ENCODE measurements at regions not wholly inside any gene's neighbourhood (a gene's known extent, or its start where the extent isn't known, plus 50 kb on each side); places are given as distances from the start of the nearest gene placed in this dataset.
"Not testable (repeated sequence)": the region's sequence is repeated elsewhere in the genome, so short reads cannot be mapped to it uniquely, and the experiment has no call there.

DNA sequence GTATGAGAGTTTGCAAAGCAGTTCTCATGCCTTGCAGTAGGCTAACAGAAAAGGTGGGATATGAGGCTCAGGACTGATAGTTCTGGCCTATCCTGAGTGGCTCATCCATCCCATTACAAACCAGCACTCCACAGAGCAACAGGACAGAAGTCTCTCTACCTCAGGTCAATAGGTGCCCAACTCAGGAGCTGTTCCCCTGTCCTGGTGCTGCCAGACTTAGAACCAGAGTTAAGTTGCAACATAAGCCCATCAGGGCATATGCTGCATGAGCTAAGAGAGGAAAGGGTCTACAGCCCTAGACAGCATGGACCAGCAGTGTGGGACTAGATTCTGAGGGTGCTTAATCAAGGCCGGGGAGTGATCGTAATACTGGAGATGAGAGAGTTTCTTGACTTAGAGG is 104.8 kb upstream of the ECI2 start:
- WGBS (ENCODE audit: insufficient coverage) = 100% methylated on average over 1 of the region's 2 CpGs
- CTCF ChIA-PET = no interaction called here
- Histone ChIP-seq H3K27ac (ENCODE audit: insufficient read depth in 1 of 2, low read depth in 1 of 2, low read length in 2 of 2, poor library complexity in 1 of 2, severe bottlenecking in 2 of 2) (no peak overlapping the region), H3K4me1 (ENCODE audit: control extremely low read depth in 1 of 4, control insufficient read depth in 4 of 4, insufficient read depth in 4 of 4, low read length in 3 of 4) (no peaks in the 10 kb centered on the region), H3K27me3 (replicated peaks in 2 of 5; ENCODE audit: control insufficient read depth in 4 of 5, insufficient read depth in 5 of 5, low read length in 4 of 5) (no peaks in the 10 kb centered on the region), H3K9me3 (ENCODE audit: control extremely low read depth in 1 of 5, control insufficient read depth in 4 of 5, insufficient read depth in 2 of 5, low read depth in 1 of 5, low read length in 4 of 5) (peaks cover 0 to 7% (median 5%) of the 10 kb centered on the region in 5 experiments), H3K36me3 (ENCODE audit: control insufficient read depth in 4 of 4, insufficient read depth in 4 of 4, low read length in 3 of 4) (no peaks in the 10 kb centered on the region), H3K4me3 (ENCODE audit: control insufficient read depth in 1 of 7, extremely low read depth in 1 of 7, insufficient read depth in 4 of 7, low read depth in 2 of 7, low read length in 6 of 7) (no peak overlapping the region)
- DNase-seq = no peak
- POLR2A ChIA-PET = no interaction called here

DNA sequence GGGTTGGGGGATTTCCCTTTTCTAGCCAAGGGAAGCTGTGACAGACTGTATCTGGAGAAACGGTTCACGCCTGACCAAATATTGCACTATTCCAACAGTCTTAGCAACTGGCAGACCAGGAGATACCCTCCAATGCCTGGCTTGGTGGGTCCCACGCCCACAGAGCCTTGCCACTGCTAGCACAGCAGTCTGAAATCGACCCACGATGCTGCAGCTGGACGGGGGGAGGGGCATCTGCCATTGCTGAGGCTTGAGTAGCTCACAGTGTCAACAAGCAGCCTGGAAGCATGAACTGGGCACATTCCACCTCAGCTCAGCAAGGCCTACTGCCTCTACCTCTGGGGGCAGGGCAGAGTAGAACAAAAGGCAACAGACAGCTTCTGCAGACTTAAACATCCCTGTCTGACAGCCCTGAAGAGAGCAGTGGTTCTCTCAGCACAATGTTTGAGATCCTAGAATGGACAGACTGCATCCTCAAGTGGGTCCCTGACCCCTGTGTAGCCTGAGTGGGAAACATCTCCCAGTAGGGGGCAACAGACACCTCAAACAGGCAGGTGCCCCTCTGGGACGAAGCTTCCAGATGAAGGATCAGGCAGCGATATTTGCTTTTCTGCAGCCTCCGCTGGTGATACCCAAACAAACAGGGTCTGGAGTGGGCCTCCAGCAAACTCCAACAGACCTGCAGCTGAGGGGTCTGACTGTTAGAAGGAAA is 89.9 kb upstream of the ECI2 start:
- Histone ChIP-seq H3K4me3 (ENCODE audit: control insufficient read depth in 1 of 7, extremely low read depth in 1 of 7, insufficient read depth in 4 of 7, low read depth in 2 of 7, low read length in 6 of 7) (no peak overlapping the region), H3K36me3 (ENCODE audit: control insufficient read depth in 4 of 4, insufficient read depth in 4 of 4, low read length in 3 of 4) (no peaks in the 10 kb centered on the region), H3K27ac (ENCODE audit: insufficient read depth in 1 of 2, low read depth in 1 of 2, low read length in 2 of 2, poor library complexity in 1 of 2, severe bottlenecking in 2 of 2) (no peak overlapping the region), H3K27me3 (replicated peaks in 2 of 5; ENCODE audit: control insufficient read depth in 4 of 5, insufficient read depth in 5 of 5, low read length in 4 of 5) (no peaks in the 10 kb centered on the region), H3K4me1 (ENCODE audit: control extremely low read depth in 1 of 4, control insufficient read depth in 4 of 4, insufficient read depth in 4 of 4, low read length in 3 of 4) (no peaks in the 10 kb centered on the region), H3K9me3 (ENCODE audit: control extremely low read depth in 1 of 5, control insufficient read depth in 4 of 5, insufficient read depth in 2 of 5, low read depth in 1 of 5, low read length in 4 of 5) (no peaks in the 10 kb centered on the region)
- WGBS (ENCODE audit: insufficient coverage) = 72% methylated on average over 6 of the region's 9 CpGs
- CTCF ChIA-PET = interaction anchor here (0.9 to 1.1 kb wide), 2 partner anchors 15 to 55 kb away, joined by 3 read pairs; no protein-coding TSS in a partner anchor
- POLR2A ChIA-PET = no interaction called here
- peak in 2 of 3 donors; percentile 33 to 61 for DNase-seq

DNA sequence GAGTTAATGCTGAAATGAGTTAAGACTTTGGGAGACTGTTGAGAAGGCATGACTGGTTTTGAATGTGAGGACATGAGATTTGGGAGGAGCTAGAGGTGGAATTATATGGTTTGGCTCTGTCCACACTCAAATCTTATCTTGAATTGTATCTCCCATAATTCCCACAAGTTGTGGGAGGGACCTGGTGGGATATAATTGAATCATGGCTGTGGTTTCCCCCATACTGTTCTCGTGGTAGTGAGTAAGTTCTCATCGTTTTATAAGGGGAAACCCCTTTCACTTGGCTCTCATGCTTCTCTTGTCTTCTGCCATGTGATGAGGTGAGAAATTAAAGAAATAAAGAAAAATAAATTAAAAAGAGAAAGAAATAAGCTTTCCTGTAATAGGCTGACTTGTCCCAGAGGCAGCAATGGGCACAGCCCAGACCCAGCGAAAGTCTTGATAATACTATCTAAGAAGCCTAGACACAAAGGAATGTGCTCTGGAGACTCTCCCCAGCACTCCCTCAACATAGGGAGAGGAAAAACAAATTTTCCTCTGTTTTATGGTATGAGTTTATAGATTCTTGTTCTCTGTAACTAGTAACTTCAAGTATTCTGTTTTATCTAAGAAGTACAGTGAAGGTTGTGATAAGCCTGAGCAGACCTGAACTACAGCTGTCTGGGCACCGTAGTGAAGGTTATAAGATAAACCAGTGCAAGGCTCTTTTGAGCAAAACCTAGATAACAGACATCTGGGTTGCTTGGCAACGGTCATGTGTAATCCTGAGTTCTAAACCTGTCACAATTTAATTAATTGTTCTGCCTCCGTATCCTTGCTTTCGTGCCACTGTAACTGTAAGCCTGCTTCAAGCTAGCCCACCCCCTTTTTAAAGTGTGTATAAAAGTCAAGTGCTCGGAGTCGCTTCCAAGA is 88.9 kb upstream of the ECI2 start:
- H3K4me1 ChIP-seq (ENCODE audit: control extremely low read depth in 1 of 4, control insufficient read depth in 4 of 4, insufficient read depth in 4 of 4, low read length in 3 of 4) = no peaks in the 10 kb centered on the region
- no peak overlapping the region for H3K27ac ChIP-seq (ENCODE audit: insufficient read depth in 1 of 2, low read depth in 1 of 2, low read length in 2 of 2, poor library complexity in 1 of 2, severe bottlenecking in 2 of 2)
- H3K9me3 ChIP-seq (ENCODE audit: control extremely low read depth in 1 of 5, control insufficient read depth in 4 of 5, insufficient read depth in 2 of 5, low read depth in 1 of 5, low read length in 4 of 5) = peaks cover 0 to 2% (median 0%) of the 10 kb centered on the region in 5 experiments
- ChIA-PET POLR2A (no interaction called here), CTCF (interaction anchor here (0.9 to 1.1 kb wide), 2 partner anchors 14 to 56 kb away, joined by 3 read pairs; no protein-coding TSS in a partner anchor)
- DNase-seq = peak in 2 of 3 donors; percentile 24 to 66
- no peak overlapping the region for H3K4me3 ChIP-seq (ENCODE audit: control insufficient read depth in 1 of 7, extremely low read depth in 1 of 7, insufficient read depth in 4 of 7, low read depth in 2 of 7, low read length in 6 of 7)
- H3K27me3 ChIP-seq (replicated peaks in 2 of 5; ENCODE audit: control insufficient read depth in 4 of 5, insufficient read depth in 5 of 5, low read length in 4 of 5) = no peaks in the 10 kb centered on the region
- WGBS (ENCODE audit: insufficient coverage) = 71% methylated on average over 6 of the region's 9 CpGs
- no peaks in the 10 kb centered on the region for H3K36me3 ChIP-seq (ENCODE audit: control insufficient read depth in 4 of 4, insufficient read depth in 4 of 4, low read length in 3 of 4)

GRCh38 chr6:4220558-4220957 is 85.2 kb upstream of the ECI2 start:
- CTCF ChIA-PET = no interaction called here
- no CpG with 5 or more reads among the region's 1 CpG for WGBS (ENCODE audit: insufficient coverage)

DNA sequence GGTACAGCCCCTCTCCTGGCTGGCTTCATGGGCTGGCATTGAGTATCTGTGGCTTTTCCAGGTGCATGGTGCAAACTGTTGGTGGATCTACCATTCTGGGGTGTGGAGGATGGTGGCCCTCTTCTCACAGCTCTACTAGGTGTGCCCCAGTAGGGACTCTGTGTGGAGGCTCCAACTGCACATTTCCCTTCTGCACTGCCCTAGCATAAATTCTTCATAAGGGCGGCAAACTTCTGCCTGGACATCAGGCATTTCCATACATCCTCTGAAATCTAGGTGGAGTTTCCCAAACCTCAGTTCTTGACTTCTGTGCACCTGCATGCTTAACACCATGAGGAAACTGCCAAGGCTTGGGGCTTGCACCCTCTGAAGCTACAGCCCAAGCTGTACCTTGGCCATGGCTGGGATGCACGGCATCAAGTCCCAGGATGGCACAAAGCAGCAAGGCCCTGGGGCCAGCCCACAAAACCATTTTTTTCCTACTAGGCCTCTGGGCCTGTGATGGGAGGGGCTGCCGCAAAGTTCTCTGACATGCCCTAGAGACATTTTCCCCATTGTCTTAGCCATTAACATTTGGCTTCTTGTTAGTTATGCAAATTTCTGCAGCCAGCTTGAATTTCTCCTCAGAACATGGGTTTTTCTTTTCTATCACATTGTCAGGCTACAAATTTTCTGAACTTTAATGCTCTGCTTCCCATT is 83.4 kb upstream of the ECI2 start:
- 100% methylated on average over 2 of the region's 3 CpGs for WGBS (ENCODE audit: insufficient coverage)
- H3K9me3 ChIP-seq (ENCODE audit: control extremely low read depth in 1 of 5, control insufficient read depth in 4 of 5, insufficient read depth in 2 of 5, low read depth in 1 of 5, low read length in 4 of 5); DNase-seq; H3K27me3 ChIP-seq (replicated peaks in 2 of 5; ENCODE audit: control insufficient read depth in 4 of 5, insufficient read depth in 5 of 5, low read length in 4 of 5); H3K27ac ChIP-seq (ENCODE audit: insufficient read depth in 1 of 2, low read depth in 1 of 2, low read length in 2 of 2, poor library complexity in 1 of 2, severe bottlenecking in 2 of 2); H3K4me1 ChIP-seq (ENCODE audit: control extremely low read depth in 1 of 4, control insufficient read depth in 4 of 4, insufficient read depth in 4 of 4, low read length in 3 of 4); H3K4me3 ChIP-seq (ENCODE audit: control insufficient read depth in 1 of 7, extremely low read depth in 1 of 7, insufficient read depth in 4 of 7, low read depth in 2 of 7, low read length in 6 of 7); POLR2A ChIA-PET; H3K36me3 ChIP-seq (ENCODE audit: control insufficient read depth in 4 of 4, insufficient read depth in 4 of 4, low read length in 3 of 4); CTCF ChIA-PET: not testable (repeated sequence)

More at GRCh38 chr6:4220558-4220957, 85.2 kb upstream of the ECI2 start:
- H3K9me3 ChIP-seq (ENCODE audit: control extremely low read depth in 1 of 5, control insufficient read depth in 4 of 5, insufficient read depth in 2 of 5, low read depth in 1 of 5, low read length in 4 of 5) = peaks cover 0 to 2% (median 1%) of the 10 kb centered on the region in 5 experiments
- POLR2A ChIA-PET = no interaction called here
- no peak overlapping the region for H3K4me3 ChIP-seq (ENCODE audit: control insufficient read depth in 1 of 7, extremely low read depth in 1 of 7, insufficient read depth in 4 of 7, low read depth in 2 of 7, low read length in 6 of 7)
- no peaks in the 10 kb centered on the region for H3K27me3 ChIP-seq (replicated peaks in 2 of 5; ENCODE audit: control insufficient read depth in 4 of 5, insufficient read depth in 5 of 5, low read length in 4 of 5)
- H3K36me3 ChIP-seq (ENCODE audit: control insufficient read depth in 4 of 4, insufficient read depth in 4 of 4, low read length in 3 of 4) = no peaks in the 10 kb centered on the region
- DNase-seq = no peak
- H3K4me1 ChIP-seq (ENCODE audit: control extremely low read depth in 1 of 4, control insufficient read depth in 4 of 4, insufficient read depth in 4 of 4, low read length in 3 of 4) = no peaks in the 10 kb centered on the region
- H3K27ac ChIP-seq (ENCODE audit: insufficient read depth in 1 of 2, low read depth in 1 of 2, low read length in 2 of 2, poor library complexity in 1 of 2, severe bottlenecking in 2 of 2) = no peak overlapping the region

DNA sequence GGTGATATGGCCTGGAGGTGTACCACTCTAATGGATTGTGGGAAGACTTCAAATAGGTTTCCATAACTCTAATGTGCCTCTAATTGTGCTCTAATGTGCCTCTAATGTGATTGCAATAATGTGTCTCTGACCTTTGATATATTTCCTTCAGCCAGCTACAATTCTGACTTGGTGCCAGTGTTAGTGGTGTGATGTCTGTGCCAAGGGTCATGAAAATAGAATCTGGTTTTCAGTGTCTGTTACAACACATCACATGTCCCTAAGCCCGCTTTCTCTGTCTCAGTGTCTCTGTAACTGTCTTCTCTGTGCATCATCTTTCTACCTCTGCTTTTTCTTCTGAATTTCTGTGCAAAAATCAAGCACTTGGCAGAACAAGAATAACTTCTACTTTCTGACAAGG is 77.2 kb upstream of the ECI2 start:
- WGBS (ENCODE audit: insufficient coverage) = no CpG with 5 or more reads among the region's 1 CpG

More for the DNA sequence above, 77.2 kb upstream of the ECI2 start:
- no peak overlapping the region for H3K27ac ChIP-seq (ENCODE audit: insufficient read depth in 1 of 2, low read depth in 1 of 2, low read length in 2 of 2, poor library complexity in 1 of 2, severe bottlenecking in 2 of 2)
- POLR2A ChIA-PET = no interaction called here
- H3K9me3 ChIP-seq (ENCODE audit: control extremely low read depth in 1 of 5, control insufficient read depth in 4 of 5, insufficient read depth in 2 of 5, low read depth in 1 of 5, low read length in 4 of 5) = peaks cover 0 to 12% (median 7%) of the 10 kb centered on the region in 5 experiments
- H3K27me3 ChIP-seq (replicated peaks in 2 of 5; ENCODE audit: control insufficient read depth in 4 of 5, insufficient read depth in 5 of 5, low read length in 4 of 5) = no peaks in the 10 kb centered on the region
- no peak for DNase-seq
- no peaks in the 10 kb centered on the region for H3K36me3 ChIP-seq (ENCODE audit: control insufficient read depth in 4 of 4, insufficient read depth in 4 of 4, low read length in 3 of 4)
- H3K4me3 ChIP-seq (ENCODE audit: control insufficient read depth in 1 of 7, extremely low read depth in 1 of 7, insufficient read depth in 4 of 7, low read depth in 2 of 7, low read length in 6 of 7) = no peak overlapping the region
- CTCF ChIA-PET = no interaction called here
- peaks cover 0 to 6% (median 2%) of the 10 kb centered on the region in 4 experiments for H3K4me1 ChIP-seq (ENCODE audit: control extremely low read depth in 1 of 4, control insufficient read depth in 4 of 4, insufficient read depth in 4 of 4, low read length in 3 of 4)
